ENCODE measurements at regions not wholly inside any gene's neighbourhood (a gene's known extent, or its start where the extent isn't known, plus 50 kb on each side); places are given as distances from the start of the nearest gene placed in this dataset.

GRCh38 chr19:28014615-28015405 is 1198.1 kb downstream of the UQCRFS1 start:
- TF ChIP-seq POLR2AphosphoS5 (IDR thresholded peaks at IDR 0.05; ENCODE audit: low read depth) (no peak), GABPA (IDR thresholded peaks at IDR 0.05; ENCODE audit: low read depth) (no peak), SPI1 (IDR thresholded peaks at IDR 0.05; ENCODE audit: borderline replicate concordance, low read depth) (no peak), CTCF (IDR thresholded peaks at IDR 0.05; ENCODE audit: insufficient read depth, low read length) (no peak), REST (IDR thresholded peaks at IDR 0.05; ENCODE audit: insufficient replicate concordance, low read depth) (no peak)
- H3K27me3 ChIP-seq (ENCODE audit: insufficient read depth, poor library complexity, severe bottlenecking), result no peaks in the 10 kb centered on the region
- no peak for DNase-seq (ENCODE audit: low read depth in 1 of 2, low spot score in 1 of 2)
- H3K4me3 ChIP-seq (replicated peaks; ENCODE audit: insufficient read depth, low read length), result no peak overlapping the region
- no peak overlapping the region for H3K27ac ChIP-seq (replicated peaks)

GRCh38 chr19:28012361-28012760 is 1200.6 kb downstream of the UQCRFS1 start:
- H3K27me3 ChIP-seq (ENCODE audit: insufficient read depth, poor library complexity, severe bottlenecking), result no peaks in the 10 kb centered on the region
- H3K4me3 ChIP-seq (replicated peaks; ENCODE audit: insufficient read depth, low read length), result no peak overlapping the region
- no peak for DNase-seq (ENCODE audit: low read depth in 1 of 2, low spot score in 1 of 2)
- H3K27ac ChIP-seq (replicated peaks), result no peak overlapping the region
- TF ChIP-seq CTCF (IDR thresholded peaks at IDR 0.05; ENCODE audit: insufficient read depth, low read length), result no peak
- TF ChIP-seq GABPA (IDR thresholded peaks at IDR 0.05; ENCODE audit: low read depth), result no peak

- TF ChIP-seq CTCF (IDR thresholded peaks at IDR 0.05; ENCODE audit: insufficient read depth, low read length), result no peak
- no peak for TF ChIP-seq REST (IDR thresholded peaks at IDR 0.05; ENCODE audit: insufficient replicate concordance, low read depth)
- TF ChIP-seq POLR2AphosphoS5 (IDR thresholded peaks at IDR 0.05; ENCODE audit: low read depth), result no peak
- TF ChIP-seq GABPA (IDR thresholded peaks at IDR 0.05; ENCODE audit: low read depth), result no peak
- no peak for TF ChIP-seq SPI1 (IDR thresholded peaks at IDR 0.05; ENCODE audit: borderline replicate concordance, low read depth)
- no peak overlapping the region for H3K27ac ChIP-seq (replicated peaks)
- DNase-seq (ENCODE audit: low read depth in 1 of 2, low spot score in 1 of 2), result no peak
- no peak overlapping the region for H3K4me3 ChIP-seq (replicated peaks; ENCODE audit: insufficient read depth, low read length)
- H3K27me3 ChIP-seq (ENCODE audit: insufficient read depth, poor library complexity, severe bottlenecking), result no peaks in the 10 kb centered on the region
Observed at GRCh38 chr19:28010656-28011055, 1202.3 kb downstream of the UQCRFS1 start.

GRCh38 chr19:28009696-28010095 is 1203.3 kb downstream of the UQCRFS1 start:
- DNase-seq (ENCODE audit: low read depth in 1 of 2, low spot score in 1 of 2), result no peak
- no peak overlapping the region for H3K27ac ChIP-seq (replicated peaks)
- H3K27me3 ChIP-seq (ENCODE audit: insufficient read depth, poor library complexity, severe bottlenecking), result no peaks in the 10 kb centered on the region
- H3K4me3 ChIP-seq (replicated peaks; ENCODE audit: insufficient read depth, low read length), result no peak overlapping the region
- no peak for TF ChIP-seq GABPA (IDR thresholded peaks at IDR 0.05; ENCODE audit: low read depth)
